ENCODE measurements at regions not wholly inside any gene's neighbourhood (a gene's known extent, or its start where the extent isn't known, plus 50 kb on each side); places are given as distances from the start of the nearest gene placed in this dataset.
"Not testable (repeated sequence)": the region's sequence is repeated elsewhere in the genome, so short reads cannot be mapped to it uniquely, and the experiment has no call there.

DNA sequence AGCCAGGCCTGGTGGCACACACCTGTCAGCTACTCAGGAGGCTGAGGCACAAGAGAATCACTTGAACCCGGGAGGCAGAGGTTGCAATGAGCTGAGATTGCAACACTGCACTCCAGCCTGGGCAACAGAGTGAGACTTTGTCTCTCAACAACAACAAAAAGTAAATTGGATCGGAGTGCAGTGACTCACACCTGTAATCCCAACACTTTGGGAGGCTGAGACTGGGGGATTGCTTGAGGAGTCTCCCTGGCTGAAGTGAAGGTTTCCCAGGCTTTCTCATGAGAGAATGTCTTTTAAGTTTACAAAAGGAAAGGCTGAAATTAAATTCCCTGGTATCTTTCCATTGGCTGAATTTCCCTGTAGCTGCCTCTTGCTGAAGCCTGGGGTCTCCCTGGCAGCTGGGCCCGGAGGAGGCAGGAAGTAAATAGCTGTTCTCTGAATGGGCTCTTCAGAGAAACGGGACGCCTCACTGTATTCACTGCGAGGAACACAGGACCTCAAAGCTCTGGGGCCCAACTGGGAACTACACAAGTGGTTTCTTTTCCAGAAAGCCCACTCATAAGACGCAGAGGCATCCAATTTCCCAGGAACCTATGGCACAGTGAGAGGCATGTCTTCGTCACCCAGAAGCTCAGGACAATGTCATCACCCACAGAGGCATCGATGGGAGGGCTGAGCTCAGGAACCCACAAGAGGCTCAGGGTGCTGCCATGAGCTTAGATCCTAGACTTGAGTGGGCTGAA, 77.4 kb upstream of the SMURF2 start:
- no peak overlapping the region for H3K4me3 ChIP-seq (ENCODE audit: low read length)
- no peak for DNase-seq (ENCODE audit: low read depth, low spot score)

DNA sequence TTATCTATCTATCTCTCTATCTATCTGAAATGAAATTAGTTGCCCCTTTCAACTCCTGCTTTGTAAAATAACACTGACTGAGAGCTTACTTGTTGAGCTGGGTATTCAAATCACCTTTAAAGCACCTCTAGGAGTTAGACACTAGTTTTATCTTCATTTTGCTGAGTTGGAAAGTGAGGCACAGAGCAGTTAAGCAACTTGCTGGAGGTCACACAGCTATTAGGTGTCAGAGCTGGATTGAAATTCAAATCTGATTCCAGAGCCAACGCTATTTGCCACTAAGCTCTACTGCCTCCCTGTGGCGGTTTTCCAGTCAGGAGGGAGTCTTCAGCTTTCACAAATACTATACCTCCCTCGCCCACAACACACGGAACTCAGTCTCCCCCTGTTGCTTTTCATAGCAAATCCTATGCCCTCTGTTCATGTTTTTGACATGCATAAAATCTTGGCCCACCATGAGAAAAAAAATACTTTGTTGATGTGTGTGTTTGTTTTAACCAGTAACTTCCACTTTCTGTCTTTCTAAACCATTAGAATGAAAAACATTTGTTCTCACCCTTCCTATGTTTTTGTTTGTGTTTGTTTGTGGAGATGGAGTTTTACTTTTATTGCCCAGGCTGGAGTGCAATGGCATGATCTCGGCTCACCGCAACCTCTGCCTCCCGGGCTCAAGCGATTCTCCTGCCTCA, 74.8 kb upstream of the SMURF2 start:
- peak; percentile 59 for DNase-seq (ENCODE audit: low read depth, low spot score)
- H3K4me3 ChIP-seq (ENCODE audit: low read length): no peak overlapping the region

DNA sequence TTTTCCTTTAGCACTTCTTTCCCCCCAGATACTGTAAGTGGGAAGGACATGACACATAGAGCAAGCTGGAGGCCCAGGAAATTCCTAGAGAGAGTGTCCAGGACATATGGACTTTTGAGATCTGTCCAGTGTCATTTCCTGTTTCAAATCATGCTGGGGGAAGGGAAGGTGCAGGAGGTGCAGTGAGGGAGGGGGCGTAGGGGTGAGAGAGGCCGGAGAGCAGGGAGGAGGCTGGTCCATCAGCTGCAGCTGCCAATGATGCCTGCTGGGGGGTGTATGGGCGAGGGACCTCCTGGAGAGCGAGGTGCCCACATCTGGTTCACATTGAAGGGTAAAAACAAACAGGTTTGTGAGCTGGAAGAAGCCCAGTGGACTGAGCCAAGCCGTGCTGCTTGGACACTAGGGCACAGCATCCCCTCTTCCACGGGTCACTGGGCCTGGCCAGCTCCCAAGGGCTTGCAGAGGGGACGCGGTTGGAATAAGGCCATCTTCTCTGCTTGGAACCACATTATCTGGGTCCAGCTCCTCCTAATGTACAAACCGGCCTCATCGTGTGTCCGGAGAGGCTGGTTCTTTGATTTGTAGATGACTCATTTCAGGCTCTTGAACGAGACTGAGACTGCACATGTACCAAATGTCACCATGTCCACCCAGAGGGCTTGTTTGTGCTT, 70.4 kb upstream of the SMURF2 start:
- H3K4me3 ChIP-seq (ENCODE audit: low read length): no peak overlapping the region
- DNase-seq (ENCODE audit: low read depth, low spot score): no peak

DNA sequence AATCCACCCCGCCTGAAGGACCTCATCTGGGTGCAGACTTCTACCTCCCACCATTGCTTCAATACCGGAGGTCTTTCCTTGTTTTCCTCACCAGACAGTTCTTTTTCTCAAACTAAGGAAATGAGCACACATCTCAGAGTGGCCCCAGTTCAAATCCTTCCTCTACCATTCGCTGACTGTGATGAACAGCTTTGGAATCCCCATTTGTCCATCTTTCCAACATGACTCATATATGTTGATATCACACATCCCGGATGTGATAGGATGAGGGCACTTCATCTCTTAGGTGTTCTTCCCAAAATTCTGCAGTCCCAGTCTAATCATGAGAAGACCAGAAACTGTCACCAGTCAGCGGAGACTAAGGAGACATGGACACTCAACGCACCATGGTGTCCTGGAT, 67.9 kb upstream of the SMURF2 start:
- not testable (repeated sequence) for H3K4me3 ChIP-seq (ENCODE audit: low read length); DNase-seq (ENCODE audit: low read depth, low spot score)

DNA sequence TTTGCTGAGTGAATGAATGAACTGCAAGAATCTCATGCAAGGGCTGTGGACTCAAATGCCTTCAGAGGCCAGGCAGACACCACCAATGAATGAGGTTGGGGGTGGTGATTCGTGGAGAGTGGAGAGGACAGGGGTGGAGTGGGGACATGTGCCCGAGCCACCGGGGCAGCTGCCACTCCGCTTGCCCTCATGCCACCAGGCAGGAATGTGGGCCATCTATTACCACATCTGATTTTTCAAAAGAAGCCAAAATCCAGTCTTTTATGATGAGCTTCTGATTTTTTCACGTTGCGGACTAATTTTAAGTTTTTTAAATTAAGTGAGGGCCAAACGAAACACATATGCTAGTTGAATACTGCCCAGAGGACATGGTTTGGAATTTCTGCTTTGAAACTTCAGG, 67.1 kb upstream of the SMURF2 start:
- H3K4me3 ChIP-seq (ENCODE audit: low read length): no peak overlapping the region
- DNase-seq (ENCODE audit: low read depth, low spot score): no peak

DNA sequence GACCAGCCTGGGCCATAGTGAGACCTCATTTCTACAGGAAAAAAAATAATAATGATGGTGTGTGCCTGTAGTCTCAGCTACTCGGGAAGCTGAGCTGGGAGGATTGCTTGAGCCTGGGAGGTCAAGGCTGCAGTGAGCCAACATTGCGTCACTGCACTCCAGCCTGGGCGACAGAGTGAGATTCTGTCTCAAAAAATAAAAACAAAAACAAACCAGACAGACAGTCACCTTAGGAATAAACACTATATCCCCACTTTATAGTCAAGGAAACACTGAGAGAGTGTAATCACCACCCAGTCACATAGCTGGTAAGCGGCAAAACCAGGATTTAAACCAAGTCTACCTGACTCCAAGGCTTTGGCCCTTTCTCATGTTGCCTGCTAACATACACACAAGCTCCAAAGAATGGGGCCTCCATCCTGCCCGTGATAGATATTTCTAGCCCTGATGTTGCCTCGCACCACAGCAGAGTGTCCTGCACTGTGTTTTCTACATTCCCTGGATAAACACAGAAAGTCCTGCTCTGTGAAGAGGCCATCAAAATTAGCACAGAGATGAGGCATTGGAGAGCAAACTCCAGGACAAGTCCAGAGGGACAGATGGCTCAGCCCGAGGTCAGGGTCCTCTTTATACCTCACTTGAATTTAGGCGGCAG, 66.1 kb upstream of the SMURF2 start:
- no peak overlapping the region for H3K4me3 ChIP-seq (ENCODE audit: low read length)
- DNase-seq (ENCODE audit: low read depth, low spot score): no peak

DNA sequence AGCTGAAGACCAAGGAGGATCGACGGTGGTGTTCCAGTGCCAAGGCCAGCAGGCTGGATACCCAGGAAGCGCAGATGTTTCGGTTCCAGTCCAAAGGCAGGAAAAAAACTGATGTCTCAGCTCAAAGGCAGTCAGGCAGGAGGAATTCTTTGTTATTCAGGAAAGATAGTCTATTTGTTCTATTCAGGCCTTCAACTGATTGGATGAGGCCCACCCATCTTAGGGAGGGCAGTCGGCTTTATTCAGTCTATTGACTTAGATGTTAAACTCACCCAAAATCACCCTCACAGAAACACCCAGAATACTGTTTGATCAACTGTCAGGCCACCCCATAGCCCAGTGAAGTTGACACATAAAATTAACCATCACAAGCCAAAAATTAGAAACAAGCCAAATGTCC, 63.9 kb upstream of the SMURF2 start:
- not testable (repeated sequence) for DNase-seq (ENCODE audit: low read depth, low spot score); H3K4me3 ChIP-seq (ENCODE audit: low read length)

DNA sequence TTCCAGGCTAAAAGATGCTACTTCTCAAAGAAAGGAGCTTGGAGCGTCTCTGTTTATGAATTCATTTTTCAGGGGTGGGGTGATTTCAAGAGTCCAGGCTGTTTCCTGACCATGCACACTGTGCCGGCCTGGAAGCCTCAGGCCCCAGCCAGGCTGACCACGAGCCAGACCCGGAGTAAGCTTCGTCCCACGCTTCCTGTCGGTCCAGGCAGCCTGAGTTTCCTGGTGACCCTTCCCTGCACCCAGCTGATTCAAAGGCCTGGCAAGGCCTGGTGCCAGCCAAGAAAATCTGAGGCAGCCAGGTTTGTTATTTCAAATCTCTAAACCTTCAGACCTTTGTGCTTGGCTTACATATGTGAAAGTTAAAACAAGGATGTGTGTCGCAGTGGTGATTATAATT, 62.1 kb upstream of the SMURF2 start:
- not testable (repeated sequence) for DNase-seq (ENCODE audit: low read depth, low spot score); H3K4me3 ChIP-seq (ENCODE audit: low read length)

DNA sequence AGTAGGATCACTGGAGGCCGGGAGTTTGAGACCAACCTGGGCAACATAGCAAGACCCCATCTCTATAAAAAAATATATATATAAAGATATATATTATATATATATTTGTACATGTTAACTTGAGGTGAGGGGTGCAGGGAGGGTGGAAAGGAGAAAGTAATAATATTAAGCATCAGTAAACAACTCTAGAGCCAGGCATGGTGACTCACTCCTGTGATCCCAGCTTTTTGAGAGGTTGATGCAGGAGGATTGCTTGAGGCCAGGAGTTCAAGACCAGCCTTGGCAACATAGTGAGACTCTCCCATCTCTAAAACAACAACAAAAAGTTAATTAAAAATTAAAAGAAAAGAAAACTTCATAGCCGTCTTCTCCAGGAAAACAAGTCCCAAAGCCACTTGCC, 61.7 kb upstream of the SMURF2 start:
- H3K4me3 ChIP-seq (ENCODE audit: low read length): no peak overlapping the region
- DNase-seq (ENCODE audit: low read depth, low spot score): no peak

DNA sequence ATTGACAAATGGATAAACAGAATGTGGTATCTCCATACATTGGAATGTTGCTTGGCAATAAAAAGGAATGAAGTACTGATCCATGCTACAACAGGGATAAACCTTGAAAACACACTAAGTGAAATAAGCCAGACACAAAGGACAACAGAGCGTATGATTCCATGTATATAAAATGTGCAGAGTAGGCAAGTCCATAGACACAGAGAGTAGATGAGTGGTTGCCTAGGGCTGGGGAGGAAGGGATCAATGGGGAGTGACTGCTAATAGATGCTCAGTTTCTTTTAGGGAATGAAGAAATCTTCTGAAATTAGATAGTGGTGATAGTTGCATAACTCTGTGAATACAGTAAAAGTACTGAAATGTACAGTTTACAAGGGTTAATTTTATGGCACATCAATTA, 59.4 kb upstream of the SMURF2 start:
- DNase-seq (ENCODE audit: low read depth, low spot score); H3K4me3 ChIP-seq (ENCODE audit: low read length): not testable (repeated sequence)

DNA sequence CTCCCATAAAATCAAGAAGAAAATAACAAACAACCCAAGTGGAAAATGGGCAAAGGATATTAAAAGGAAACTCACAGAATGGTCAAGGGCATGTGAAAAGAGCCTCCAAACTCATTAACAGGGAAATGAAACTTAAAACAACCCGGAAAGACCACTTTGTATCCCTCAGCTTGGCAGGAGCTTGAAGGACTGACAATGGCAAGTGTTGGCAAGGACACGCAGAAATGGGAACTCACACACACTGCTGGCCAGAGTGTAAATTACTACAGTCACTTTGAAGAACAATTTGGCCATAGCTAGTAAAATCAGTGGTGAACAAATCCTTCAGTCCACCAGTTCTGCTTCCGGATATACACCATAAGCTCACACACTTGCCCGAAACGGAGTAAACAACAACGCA, 58.1 kb upstream of the SMURF2 start:
- not testable (repeated sequence) for H3K4me3 ChIP-seq (ENCODE audit: low read length)

DNA sequence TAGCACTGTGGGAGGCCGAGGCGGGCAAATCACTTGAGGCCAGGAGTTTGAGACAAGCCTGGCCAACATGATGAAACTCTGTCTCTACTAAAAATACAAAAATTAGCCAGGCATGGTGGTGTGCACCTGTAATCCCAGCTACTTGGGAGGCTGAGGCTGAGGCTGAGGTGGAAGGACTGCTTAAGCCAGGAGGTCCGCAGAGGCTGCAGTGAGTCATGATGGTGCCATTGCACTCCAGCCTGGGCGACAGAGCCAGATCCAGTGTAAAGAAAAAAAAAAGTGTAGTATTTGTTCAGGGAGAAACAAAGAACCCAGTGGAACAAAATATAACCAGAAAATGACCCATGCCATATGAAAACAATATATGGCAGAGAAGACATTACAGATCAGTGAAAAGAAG, 57.4 kb upstream of the SMURF2 start:
- not testable (repeated sequence) for DNase-seq (ENCODE audit: low read depth, low spot score); H3K4me3 ChIP-seq (ENCODE audit: low read length)

More for the DNA sequence above, 58.1 kb upstream of the SMURF2 start:
- not testable (repeated sequence) for DNase-seq (ENCODE audit: low read depth, low spot score)

DNA sequence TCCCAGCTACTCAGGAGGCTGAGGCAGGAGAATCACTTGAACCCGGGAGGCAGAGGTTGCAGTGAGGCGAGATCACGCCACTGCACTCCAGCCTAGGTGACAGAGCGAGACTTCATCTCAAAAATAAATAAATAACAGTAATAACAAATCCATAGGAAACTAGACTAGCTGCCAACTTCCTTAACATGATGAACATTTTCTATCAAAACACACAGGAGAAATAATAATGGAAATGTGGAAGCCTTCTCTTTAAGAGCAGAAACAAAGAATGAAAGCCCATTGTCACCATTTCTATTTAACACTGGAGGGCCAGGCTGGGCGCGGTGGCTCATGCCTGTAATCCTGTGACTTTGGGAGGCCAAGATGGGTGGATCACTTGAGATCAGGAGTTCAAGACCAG, 56.7 kb upstream of the SMURF2 start:
- not testable (repeated sequence) for DNase-seq (ENCODE audit: low read depth, low spot score)

DNA sequence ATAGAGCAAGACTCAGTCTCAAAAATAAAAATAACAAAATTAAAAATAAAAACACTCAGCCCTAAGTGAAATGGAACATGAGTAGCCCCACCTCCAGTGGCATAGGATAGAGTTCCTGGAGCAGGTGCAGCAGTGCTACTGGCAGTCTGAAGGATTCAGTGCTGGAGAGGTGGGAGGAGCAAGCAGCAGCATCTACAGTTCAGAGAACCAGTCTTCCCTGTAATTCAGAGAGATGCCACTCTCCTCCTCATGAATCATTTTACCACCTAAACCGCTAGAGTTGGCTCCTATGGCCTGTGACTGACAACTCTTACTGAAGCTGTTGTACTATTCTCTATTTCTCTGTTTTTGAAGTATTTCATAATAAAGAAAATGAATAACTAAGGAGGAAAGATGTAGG, 56.0 kb upstream of the SMURF2 start:
- no peak overlapping the region for H3K4me3 ChIP-seq (ENCODE audit: low read length)
- DNase-seq (ENCODE audit: low read depth, low spot score): no peak

More for the DNA sequence above, 56.7 kb upstream of the SMURF2 start:
- H3K4me3 ChIP-seq (ENCODE audit: low read length): not testable (repeated sequence)

DNA sequence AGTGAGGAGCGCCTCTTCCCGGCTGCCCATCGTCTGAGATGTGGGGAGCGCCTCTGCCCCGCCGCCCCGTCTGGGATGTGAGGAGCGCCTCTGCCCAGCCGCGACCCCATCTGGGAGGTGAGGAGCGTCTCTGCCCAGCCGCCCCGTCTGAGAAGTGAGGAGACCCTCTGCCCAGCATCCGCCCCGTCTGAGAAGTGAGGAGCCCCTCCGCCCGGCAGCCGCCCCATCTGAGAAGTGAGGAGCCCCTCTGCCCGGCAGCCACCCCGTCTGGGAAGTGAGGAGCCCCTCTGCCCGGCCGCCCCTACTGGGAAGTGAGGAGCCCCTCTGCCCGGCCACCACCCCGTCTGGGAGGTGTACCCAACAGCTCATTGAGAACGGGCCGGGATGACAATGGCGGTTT, 54.4 kb upstream of the SMURF2 start:
- H3K4me3 ChIP-seq (ENCODE audit: low read length); DNase-seq (ENCODE audit: low read depth, low spot score): not testable (repeated sequence)

DNA sequence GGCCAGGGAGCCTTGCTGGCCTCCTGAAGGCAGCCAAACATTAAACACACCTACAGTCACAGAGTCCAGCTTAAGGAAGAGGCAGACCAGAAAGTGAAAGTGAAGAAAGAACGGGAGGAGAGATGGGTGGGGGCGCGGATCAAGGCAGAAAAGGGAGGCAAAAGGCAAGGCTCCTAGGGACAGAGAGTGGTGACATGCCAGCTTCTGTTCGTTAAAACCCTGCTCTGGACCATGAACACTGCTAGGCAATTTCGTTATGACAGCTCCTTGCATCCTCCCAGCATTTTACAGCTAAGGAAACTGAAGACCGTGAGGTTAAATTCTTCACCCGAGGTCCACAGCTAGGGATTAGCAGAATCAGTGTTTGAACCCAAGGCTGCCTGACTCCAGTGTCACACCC, 51.7 kb upstream of the SMURF2 start:
- not testable (repeated sequence) for DNase-seq (ENCODE audit: low read depth, low spot score); H3K4me3 ChIP-seq (ENCODE audit: low read length)

DNA sequence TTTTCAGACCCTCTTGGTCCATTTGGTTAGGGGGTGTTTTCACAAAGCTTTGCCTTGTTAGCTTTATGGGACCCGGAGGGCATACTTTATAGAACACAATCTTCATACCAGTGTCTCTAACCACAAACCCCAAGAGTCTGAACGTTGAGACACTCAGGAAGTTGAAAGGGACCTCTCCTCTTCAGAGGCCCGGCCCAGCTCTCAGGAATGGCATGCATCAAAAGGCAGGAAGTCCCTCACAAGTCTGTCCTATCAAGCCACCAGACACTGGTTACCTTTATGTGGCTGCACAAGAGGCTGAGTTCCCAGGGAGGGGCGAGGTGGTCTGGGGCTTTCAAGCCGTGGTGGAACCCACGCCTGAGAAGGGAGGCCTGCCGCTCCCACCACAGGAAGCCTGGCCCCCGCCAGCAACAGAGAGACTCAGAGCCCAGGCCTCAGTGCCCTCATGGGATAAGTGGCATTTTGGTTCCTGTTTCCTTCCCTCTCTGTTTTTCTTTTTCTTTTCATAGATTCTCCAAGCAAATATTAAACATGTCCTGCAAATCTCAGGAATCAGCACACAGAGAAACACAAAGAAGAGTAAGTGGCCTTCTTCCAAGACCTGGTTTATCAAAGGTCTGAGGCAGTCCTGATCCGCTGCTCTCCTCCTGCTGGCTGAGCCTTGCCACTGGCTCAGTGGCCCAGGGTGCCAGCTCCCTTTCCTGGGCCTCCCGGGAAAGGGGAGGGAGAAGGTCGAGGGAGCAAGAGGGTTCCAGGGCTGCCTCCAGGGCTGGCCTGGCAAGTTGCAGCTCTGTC, 50.6 kb upstream of the SMURF2 start:
- peak overlapping the region; percentile 35 for H3K4me3 ChIP-seq (ENCODE audit: low read length)

More for the DNA sequence above, 50.6 kb upstream of the SMURF2 start:
- DNase-seq (ENCODE audit: low read depth, low spot score): peak; percentile 87
